H4 (cell line): ENCODE measurements at regions not wholly inside any gene's neighbourhood (a gene's known extent, or its start where the extent isn't known, plus 50 kb on each side); places are given as distances from the start of the nearest gene placed in this dataset.
A peak's percentile ranks its signal among the peaks of the same experiment; 100 is the strongest.

ENCODE experiments used
- DNase-seq: peaks from one replicate; pipeline ENCODE4 v3.0.0-alpha.2; 2015; ENCODE audit warnings: low spot score

DNA sequence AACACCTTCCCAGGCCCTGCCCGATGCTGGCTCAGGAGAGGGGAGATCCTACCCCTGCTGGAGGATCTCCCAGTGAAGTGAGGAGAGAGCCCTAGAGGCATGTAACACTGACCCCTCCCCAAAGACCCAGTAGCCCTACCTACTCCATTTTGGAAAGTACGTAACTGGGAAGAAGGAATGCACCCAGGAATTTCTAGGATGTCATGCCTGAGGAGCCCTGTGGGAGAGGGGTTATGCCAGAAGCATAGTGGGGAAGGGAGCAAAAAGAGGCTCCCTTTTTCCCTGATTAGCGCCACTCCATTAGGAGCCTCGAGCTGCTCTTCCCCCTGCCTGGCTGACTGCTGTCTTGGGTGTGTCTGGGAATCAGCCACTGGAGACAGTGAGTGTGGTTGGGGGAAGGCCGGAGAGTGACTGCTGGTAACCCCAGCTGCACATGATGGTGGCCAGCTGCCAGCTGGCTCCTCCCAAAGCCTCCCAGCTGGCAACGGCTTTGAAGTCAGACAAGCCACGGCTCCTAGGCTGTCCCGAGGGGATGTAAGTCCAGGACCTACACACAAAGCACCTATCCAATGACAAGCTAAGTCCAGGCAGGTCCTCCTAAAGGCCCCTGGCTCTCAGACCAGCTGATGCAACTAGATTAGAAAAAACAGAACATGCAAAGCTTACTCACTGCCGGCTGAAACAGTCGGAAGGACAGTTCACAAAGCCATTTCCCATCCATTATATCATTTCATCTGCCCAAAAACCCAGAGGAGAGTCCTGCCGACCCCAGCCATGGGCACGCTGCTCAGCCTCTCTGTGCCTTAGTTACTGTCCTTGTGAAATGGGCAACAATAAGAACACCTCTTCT, 136.5 kb upstream of the ABCA1 start:
- DNase-seq: peak; percentile 98

- DNase-seq: peak; percentile 26
Measured at GRCh38 chr9:105065098-105066088, 137.4 kb upstream of the ABCA1 start.

- DNase-seq: no peak
Measured at GRCh38 chr9:105066275-105066865, 138.4 kb upstream of the ABCA1 start.

DNA sequence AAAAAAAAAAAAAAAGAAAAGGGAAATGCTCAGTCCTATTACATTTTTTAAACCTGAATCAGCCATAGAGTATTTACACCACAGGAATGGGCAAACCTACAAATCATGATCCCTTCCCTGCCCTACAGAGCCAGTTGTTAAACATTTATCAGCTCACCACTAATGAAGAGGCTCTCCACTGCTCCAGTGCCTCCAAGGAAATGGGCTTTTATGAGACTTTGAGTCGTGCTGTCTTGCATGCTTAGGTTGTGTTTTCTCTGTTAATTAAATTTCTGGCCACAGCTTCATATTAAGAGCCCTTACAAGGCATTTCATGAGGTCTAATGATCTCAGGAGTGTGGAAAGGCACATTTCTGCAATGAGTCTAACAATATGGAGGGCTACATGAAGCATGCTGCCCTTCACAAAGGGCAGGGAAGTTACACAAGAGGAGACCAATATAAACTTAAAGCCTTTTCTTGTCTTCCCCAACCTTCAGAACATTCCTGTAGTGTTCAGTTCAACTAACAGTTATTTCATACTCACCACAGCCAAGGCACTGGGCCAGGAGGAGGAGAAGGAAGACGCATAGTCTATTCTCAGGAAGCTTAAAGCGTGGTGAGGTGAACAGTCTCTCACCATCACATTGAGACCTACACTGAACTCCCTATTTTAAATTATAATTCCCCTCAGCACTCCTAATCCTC, 140.1 kb upstream of the ABCA1 start:
- DNase-seq: peak; percentile 78

- no peak for DNase-seq
Measured at GRCh38 chr9:105069285-105069684, 141.3 kb upstream of the ABCA1 start.

GRCh38 chr9:105069696-105070095, 141.7 kb upstream of the ABCA1 start:
- no peak for DNase-seq

DNA sequence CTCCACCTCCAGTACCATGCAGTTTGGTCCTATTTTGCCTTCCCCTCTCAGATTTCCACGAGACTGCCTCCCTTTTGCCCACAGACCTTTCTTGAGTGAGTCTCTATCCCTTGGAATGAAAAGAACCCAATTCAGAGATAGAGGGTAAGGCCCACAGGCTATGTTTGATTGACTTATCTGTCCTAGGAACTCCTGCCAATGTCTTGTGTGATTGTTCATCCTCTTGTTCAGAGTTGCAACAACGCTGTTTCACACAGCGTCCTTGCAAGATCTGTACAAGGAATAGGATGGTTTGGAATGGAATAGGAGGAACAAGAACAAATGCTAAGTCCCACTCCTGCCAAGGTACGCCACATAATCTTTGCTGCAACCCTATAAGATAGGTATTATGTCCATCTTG, 142.2 kb upstream of the ABCA1 start:
- no peak for DNase-seq

DNA sequence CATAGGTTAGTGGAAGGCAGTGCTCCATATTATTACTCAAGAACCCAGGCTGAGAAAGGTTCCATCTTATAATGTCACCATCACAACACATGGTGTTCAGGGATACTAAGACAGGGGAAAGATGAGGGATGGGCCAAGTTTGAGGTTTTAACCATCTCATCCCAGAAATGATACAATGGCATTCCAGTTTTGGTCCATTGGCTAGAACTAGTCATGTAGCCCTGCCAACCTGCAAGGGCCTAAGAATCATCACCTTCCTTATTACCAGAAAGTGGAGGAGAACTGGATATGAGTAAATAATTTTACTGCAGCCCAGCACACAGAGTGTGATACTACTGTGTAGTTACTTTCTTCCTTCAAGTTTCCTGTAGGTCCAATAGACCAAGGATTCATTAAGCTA, 144.5 kb upstream of the ABCA1 start:
- DNase-seq: no peak

GRCh38 chr9:105073147-105073546, 145.2 kb upstream of the ABCA1 start:
- DNase-seq: no peak

DNA sequence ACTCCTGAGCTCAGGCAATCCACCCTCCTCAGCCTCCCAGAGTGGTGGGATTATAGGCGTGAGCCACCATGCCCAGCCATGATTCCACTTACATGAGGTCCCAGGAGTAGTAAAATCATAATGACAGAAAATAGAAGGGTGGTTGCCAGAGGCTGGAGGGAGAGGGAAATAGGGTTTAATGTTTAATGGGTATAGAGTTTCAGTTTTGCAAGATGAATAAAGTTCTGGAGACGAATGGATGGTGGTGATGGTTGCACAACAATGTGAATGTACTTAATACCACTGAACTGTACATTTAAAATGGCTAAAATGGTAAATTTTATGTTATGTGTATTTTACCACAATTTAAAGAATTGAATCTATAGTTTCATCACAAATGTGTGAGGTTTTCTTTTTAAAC, 146.5 kb upstream of the ABCA1 start:
- DNase-seq: no peak

DNA sequence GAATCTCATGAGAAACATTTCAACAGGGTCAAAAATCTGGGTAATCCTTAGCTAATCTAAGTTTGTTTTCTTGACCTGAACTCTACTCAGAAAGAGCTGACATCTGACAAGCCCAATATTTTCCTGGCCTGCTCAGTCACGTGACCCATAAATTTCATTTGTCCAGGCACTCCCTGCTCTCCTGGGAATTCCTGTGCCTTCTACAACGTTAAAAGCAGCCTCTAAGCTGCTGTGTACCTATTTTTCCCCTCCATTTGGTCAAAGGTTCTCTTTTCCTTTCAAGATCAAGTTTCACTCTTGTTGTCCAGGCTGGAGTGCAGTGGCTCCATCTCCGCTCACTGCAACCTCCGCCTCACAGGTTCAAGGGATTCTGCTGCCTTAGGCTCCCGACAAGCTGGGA, 148.8 kb upstream of the ABCA1 start:
- DNase-seq: no peak

DNA sequence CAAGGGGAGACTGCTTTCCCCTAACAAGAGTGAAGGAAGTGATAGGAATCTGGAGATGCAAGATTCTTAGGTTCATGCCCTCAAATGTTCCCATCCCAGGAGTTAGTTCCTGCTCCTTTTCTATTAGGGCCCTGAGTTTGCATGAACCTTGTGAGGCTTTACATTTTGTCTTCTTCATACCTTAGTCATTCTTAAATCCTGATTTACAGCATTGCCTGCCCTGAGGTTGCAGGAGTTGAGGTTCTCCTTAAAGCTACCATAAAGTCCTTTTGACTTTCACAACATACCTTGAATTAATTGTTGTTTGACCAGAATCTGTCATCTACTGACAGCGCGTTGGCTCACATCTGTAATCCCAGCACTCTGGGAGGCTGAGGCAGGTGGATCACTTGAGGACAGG, 151.5 kb upstream of the ABCA1 start:
- DNase-seq: no peak

- no peak for DNase-seq
Measured at GRCh38 chr9:105082843-105083242, 154.9 kb upstream of the ABCA1 start.

GRCh38 chr9:105083256-105083655, 155.3 kb upstream of the ABCA1 start:
- DNase-seq: no peak

DNA sequence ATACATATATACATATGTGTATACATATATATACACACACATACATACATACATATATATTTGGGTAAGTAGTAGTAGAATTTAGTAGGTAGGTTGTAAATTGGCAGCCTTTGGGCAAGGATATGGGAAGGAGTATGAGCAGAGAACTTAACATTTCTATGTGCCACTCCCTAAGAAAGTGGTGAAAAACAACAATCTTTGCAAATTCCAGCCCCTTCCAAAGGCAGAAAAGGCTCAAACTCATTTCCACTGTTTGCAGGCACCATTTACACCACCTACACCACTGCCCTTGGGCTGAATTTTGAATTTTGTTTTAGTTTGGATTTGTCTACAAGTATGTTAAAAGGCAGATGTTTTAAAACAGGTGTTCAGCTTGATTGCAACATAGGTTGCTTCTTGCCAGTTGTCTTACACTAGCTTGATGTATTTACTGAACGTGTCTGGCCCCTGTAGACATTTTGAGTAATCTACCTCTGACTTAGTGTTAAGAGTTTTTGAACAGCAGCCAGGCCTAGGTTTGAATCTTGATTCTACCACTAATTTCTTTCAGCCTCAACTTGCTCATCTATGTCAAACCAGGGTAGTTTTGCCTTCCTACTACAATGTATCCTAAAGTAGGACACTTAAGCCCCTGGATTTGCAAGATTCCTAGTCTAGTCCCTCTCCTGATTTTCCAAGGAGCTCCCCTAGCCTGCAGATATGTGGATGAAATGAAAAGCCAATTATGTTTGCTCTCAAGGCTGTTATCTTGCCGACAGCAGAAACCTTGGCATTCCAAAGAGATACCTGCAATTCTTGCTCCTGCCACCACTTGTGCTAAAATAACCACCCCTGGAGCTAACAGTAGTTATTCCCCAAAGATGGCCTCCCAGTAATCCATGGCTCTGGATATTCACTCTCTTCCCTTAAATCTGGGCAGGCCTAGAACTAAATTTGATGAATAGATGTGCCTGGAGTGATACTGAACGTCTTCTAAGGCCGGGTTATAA, 156.2 kb upstream of the SLC44A1 start:
- DNase-seq: no peak

DNA sequence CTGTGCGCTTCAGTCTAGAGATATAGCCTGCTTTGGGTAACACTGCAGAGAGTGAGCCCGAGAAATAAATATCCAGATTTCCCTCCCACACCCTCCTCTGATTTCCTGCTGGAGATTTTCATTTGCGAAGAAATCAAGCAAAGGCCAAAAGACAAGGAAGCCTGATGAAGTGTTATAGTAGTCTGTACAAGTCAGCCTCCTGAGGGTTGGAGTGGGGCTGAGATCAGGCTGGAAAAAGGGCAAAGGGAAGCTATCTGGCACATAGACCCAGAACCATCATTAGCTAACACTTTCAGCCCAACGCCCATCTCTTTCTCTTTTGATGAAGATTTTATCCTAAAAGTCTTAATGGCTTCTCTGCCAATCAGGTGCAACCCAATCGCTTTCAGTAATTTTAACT, 154.6 kb upstream of the SLC44A1 start:
- DNase-seq: no peak

DNA sequence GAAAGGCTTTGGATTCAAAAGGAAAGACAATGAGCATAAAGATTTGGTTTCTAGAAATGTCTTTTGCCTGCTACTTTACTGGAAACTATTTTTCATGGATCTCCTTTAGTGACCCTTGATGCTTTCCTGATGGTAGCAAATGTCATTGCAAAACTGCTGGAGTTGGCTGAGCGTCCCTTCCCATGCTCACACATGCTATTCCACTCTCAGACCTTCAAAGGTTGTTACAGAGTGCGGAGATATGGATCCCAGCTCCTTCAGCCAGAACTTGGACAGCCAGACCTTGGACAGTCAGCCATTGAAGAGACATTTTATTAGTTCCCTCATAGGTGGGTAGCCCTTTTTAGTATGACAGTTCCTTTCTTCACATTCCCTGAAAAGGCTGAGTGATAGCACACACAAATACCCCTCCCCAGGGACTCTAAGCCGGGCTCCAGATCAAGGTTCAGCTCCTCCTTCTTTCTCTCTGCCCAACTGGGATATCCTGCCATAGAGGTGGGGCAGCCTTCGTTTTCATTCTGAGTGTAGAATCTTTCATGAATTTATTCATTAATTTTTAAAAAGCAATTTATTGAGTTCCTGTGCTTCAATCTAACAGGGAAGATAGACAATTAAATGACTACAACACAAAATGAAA, 153.3 kb upstream of the SLC44A1 start:
- no peak for DNase-seq

GRCh38 chr9:105093685-105094084, 150.8 kb upstream of the SLC44A1 start:
- no peak for DNase-seq

DNA sequence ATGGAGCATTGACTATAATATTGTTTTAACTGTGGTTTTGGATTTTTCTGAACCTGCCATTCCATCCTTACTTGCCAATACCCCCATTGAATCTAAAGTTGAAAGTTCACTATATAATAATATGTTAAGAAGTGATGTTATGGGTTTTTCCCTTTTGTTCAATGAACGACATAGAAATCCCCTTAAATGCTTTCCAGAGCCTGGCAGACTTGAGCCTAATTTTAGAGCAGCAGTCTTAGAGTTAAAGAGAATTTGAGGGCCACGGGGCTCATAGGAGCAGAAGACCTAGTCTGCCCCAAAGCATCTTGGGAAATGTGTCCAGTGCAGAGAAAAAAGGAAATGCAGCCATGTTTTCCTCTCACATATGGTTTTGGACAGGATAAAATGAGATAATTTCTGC, 146.1 kb upstream of the SLC44A1 start:
- no peak for DNase-seq

GRCh38 chr9:105103776-105104175, 140.7 kb upstream of the SLC44A1 start:
- no peak for DNase-seq
